Fibroblast of lung (primary cell): ENCODE measurements at regions not wholly inside any gene's neighbourhood (a gene's known extent, or its start where the extent isn't known, plus 50 kb on each side); places are given as distances from the start of the nearest gene placed in this dataset.

Experiments used
- DNase-seq, 2 donors: peaks; one replicate each; pipeline versions ENCODE4 v3.0.0 to v3.0.0-alpha.2; 2010; ENCODE audit warnings: low read depth in 2 of 2
- H2AFZ ChIP-seq: 2 replicates; pipeline ENCODE4 v1.5.1; 2012; ENCODE audit warnings: low read length, control low read depth, inconsistent platforms
- H3K27ac ChIP-seq: 2 replicates; pipeline ENCODE4 v1.5.1; 2011; ENCODE audit warnings: low read length, control low read depth; ENCODE audit not compliant: insufficient read depth
- H3K27me3 ChIP-seq: 2 replicates; pipeline ENCODE4 v1.5.1; 2011; ENCODE audit warnings: mild to moderate bottlenecking, low read length; ENCODE audit not compliant: control insufficient read depth, insufficient read depth
- H3K36me3 ChIP-seq: 2 replicates; pipeline ENCODE4 v1.5.1; 2011; ENCODE audit warnings: low read length; ENCODE audit not compliant: control insufficient read depth, insufficient read depth
- H3K4me1 ChIP-seq: 2 replicates; pipeline ENCODE4 v1.5.1; 2011; ENCODE audit warnings: low read length; ENCODE audit not compliant: control insufficient read depth, insufficient read depth; ENCODE audit errors: extremely low read depth
- H3K4me2 ChIP-seq: 2 replicates; pipeline ENCODE4 v1.5.1; 2011; ENCODE audit warnings: low read length, control low read depth; ENCODE audit not compliant: insufficient read depth; ENCODE audit errors: extremely low read depth
- H3K4me3 ChIP-seq, 4 experiments: fragments of 200-600 bp in 1 of 4; sonication (generic) in 1 of 4; replicated peaks in 1 of 4; 2 replicates each; pipeline ENCODE4 v1.5.1; 2011 to 2016; ENCODE audit warnings: low read length in 4 of 4, low read depth in 3 of 4, mild to moderate bottlenecking in 3 of 4, control low read depth in 2 of 4, inconsistent platforms in 1 of 4, mixed read lengths in 1 of 4; ENCODE audit not compliant: insufficient read depth in 1 of 4; ENCODE audit errors: control extremely low read depth in 1 of 4
- H3K79me2 ChIP-seq: 2 replicates; pipeline ENCODE4 v1.5.1; 2012; ENCODE audit warnings: mild to moderate bottlenecking, low read length, inconsistent platforms; ENCODE audit not compliant: control insufficient read depth, insufficient read depth
- H3K9ac ChIP-seq: 2 replicates; pipeline ENCODE4 v1.5.1; 2011; ENCODE audit warnings: mild to moderate bottlenecking, low read length, control low read depth; ENCODE audit not compliant: insufficient read depth
- H3K9me3 ChIP-seq: 2 replicates; pipeline ENCODE4 v1.5.1; 2012; ENCODE audit warnings: low read depth, low read length; ENCODE audit not compliant: control insufficient read depth, insufficient read depth
- H4K20me1 ChIP-seq: 2 replicates; pipeline ENCODE4 v1.5.1; 2011; ENCODE audit warnings: low read length; ENCODE audit not compliant: control insufficient read depth, insufficient read depth; ENCODE audit errors: extremely low read depth
- EZH2 ChIP-seq: IDR thresholded peaks from 2 replicates; pipeline ENCODE4 v1.5.1; 2012; ENCODE audit warnings: low read length, control low read depth, mild to moderate bottlenecking; ENCODE audit errors: missing control alignments
- TF ChIP-seq, protein P1 (sequence below), 2 donors: IDR thresholded peaks in 1 of 2; conservative IDR thresholded peaks in 1 of 2; 1 replicate in 1 of 2; 2 replicates in 1 of 2; pipeline ENCODE4 v1.5.1; 2011 to 2012; ENCODE audit warnings: low read length in 2 of 2, control low read depth in 1 of 2, inconsistent platforms in 1 of 2, low read depth in 1 of 2, mild to moderate bottlenecking in 1 of 2

GRCh38 chr16:52074133-52074532, 472.8 kb downstream of the TOX3 start:
- no peaks in the 10 kb centered on the region for H3K79me2 ChIP-seq
- no peaks in the 10 kb centered on the region for H3K27me3 ChIP-seq
- no peak for DNase-seq
- no peak overlapping the region for H3K4me3 ChIP-seq
- no peak for TF ChIP-seq EZH2
- TF ChIP-seq, protein P1, sequence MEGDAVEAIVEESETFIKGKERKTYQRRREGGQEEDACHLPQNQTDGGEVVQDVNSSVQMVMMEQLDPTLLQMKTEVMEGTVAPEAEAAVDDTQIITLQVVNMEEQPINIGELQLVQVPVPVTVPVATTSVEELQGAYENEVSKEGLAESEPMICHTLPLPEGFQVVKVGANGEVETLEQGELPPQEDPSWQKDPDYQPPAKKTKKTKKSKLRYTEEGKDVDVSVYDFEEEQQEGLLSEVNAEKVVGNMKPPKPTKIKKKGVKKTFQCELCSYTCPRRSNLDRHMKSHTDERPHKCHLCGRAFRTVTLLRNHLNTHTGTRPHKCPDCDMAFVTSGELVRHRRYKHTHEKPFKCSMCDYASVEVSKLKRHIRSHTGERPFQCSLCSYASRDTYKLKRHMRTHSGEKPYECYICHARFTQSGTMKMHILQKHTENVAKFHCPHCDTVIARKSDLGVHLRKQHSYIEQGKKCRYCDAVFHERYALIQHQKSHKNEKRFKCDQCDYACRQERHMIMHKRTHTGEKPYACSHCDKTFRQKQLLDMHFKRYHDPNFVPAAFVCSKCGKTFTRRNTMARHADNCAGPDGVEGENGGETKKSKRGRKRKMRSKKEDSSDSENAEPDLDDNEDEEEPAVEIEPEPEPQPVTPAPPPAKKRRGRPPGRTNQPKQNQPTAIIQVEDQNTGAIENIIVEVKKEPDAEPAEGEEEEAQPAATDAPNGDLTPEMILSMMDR (conservative IDR thresholded peaks at IDR 0.05 in 1 of 2, IDR thresholded peaks at IDR 0.05 in 1 of 2; ENCODE audit: low read depth in 1 of 2, low read length in 2 of 2): no peak
- H3K4me2 ChIP-seq: no peak overlapping the region
- H3K9ac ChIP-seq: no peak overlapping the region
- H3K4me1 ChIP-seq: no peaks in the 10 kb centered on the region
- no peaks in the 10 kb centered on the region for H3K36me3 ChIP-seq
- no peak overlapping the region for H2AFZ ChIP-seq
- H3K9me3 ChIP-seq: no peaks in the 10 kb centered on the region
- H3K27ac ChIP-seq: no peak overlapping the region
- no peaks in the 10 kb centered on the region for H4K20me1 ChIP-seq

GRCh38 chr16:52073024-52073423, 473.9 kb downstream of the TOX3 start:
- Histone ChIP-seq H3K27ac (no peak overlapping the region), H3K79me2 (no peaks in the 10 kb centered on the region), H3K9ac (no peak overlapping the region), H3K36me3 (no peaks in the 10 kb centered on the region), H3K27me3 (no peaks in the 10 kb centered on the region), H3K4me3 (no peak overlapping the region), H3K9me3 (no peaks in the 10 kb centered on the region), H4K20me1 (no peaks in the 10 kb centered on the region), H3K4me2 (no peak overlapping the region), H3K4me1 (no peaks in the 10 kb centered on the region), H2AFZ (no peak overlapping the region)
- DNase-seq: no peak
- TF ChIP-seq, protein P1 (conservative IDR thresholded peaks at IDR 0.05 in 1 of 2, IDR thresholded peaks at IDR 0.05 in 1 of 2; ENCODE audit: low read depth in 1 of 2, low read length in 2 of 2): no peak
- TF ChIP-seq EZH2: no peak

- no peak for DNase-seq
- H3K9ac ChIP-seq: no peak overlapping the region
- no peak overlapping the region for H3K4me2 ChIP-seq
- H3K79me2 ChIP-seq: no peaks in the 10 kb centered on the region
- H3K27me3 ChIP-seq: no peaks in the 10 kb centered on the region
- H3K36me3 ChIP-seq: no peaks in the 10 kb centered on the region
- H4K20me1 ChIP-seq: no peaks in the 10 kb centered on the region
- no peak for TF ChIP-seq EZH2
- TF ChIP-seq, protein P1 (conservative IDR thresholded peaks at IDR 0.05 in 1 of 2, IDR thresholded peaks at IDR 0.05 in 1 of 2; ENCODE audit: low read depth in 1 of 2, low read length in 2 of 2): no peak
- no peak overlapping the region for H3K4me3 ChIP-seq
- no peaks in the 10 kb centered on the region for H3K4me1 ChIP-seq
- no peak overlapping the region for H2AFZ ChIP-seq
- no peaks in the 10 kb centered on the region for H3K9me3 ChIP-seq
- H3K27ac ChIP-seq: no peak overlapping the region
These were observed 475.8 kb downstream of the TOX3 start for GRCh38 chr16:52071101-52071500.
